Activated T-helper 1 cell treated with anti-CD3 and anti-CD28 coated beads, Interleukin-2, amount 50 U/mL, for 16 hours (primary cell): ENCODE measurements at regions not wholly inside any gene's neighbourhood (a gene's known extent, or its start where the extent isn't known, plus 50 kb on each side); places are given as distances from the start of the nearest gene placed in this dataset.
"Not testable (repeated sequence)": the region's sequence is repeated elsewhere in the genome, so short reads cannot be mapped to it uniquely, and the experiment has no call there.

Source experiments
- DNase-seq, 2 donors: peaks; one replicate each; pipeline ENCODE4 v3.0.0-alpha.2; 2020; ENCODE audit warnings: low read depth in 1 of 2, low spot score in 1 of 2

- DNase-seq: no peak
Measured at GRCh38 chr7:69467826-69468225, 130.4 kb upstream of the AUTS2 start.

GRCh38 chr7:69476416-69476815, 121.9 kb upstream of the AUTS2 start:
- DNase-seq: no peak

GRCh38 chr7:69482676-69483075, 115.6 kb upstream of the AUTS2 start:
- DNase-seq: no peak

GRCh38 chr7:69489533-69489932, 108.7 kb upstream of the AUTS2 start:
- DNase-seq: no peak

- no peak for DNase-seq
Measured at GRCh38 chr7:69498671-69499070, 99.6 kb upstream of the AUTS2 start.

- no peak for DNase-seq
Measured at GRCh38 chr7:69502358-69502757, 95.9 kb upstream of the AUTS2 start.

GRCh38 chr7:69504733-69505420, 93.4 kb upstream of the AUTS2 start:
- DNase-seq: no peak

GRCh38 chr7:69508736-69509135, 89.5 kb upstream of the AUTS2 start:
- no peak for DNase-seq

GRCh38 chr7:69510114-69510513, 88.2 kb upstream of the AUTS2 start:
- no peak for DNase-seq

- no peak for DNase-seq
Measured at GRCh38 chr7:69515495-69516212, 82.6 kb upstream of the AUTS2 start.

- no peak for DNase-seq
Measured at GRCh38 chr7:69516238-69516820, 81.9 kb upstream of the AUTS2 start.

GRCh38 chr7:69517985-69518704, 80.1 kb upstream of the AUTS2 start:
- no peak for DNase-seq

- no peak for DNase-seq
Measured at GRCh38 chr7:69518705-69519077, 79.6 kb upstream of the AUTS2 start.

GRCh38 chr7:69526570-69526969, 71.7 kb upstream of the AUTS2 start:
- DNase-seq: no peak

GRCh38 chr7:69527706-69528105, 70.6 kb upstream of the AUTS2 start:
- DNase-seq: no peak

GRCh38 chr7:69531050-69531449, 67.2 kb upstream of the AUTS2 start:
- no peak for DNase-seq

- no peak for DNase-seq
Measured at GRCh38 chr7:69534461-69535041, 63.7 kb upstream of the AUTS2 start.

GRCh38 chr7:69537691-69538090, 60.6 kb upstream of the AUTS2 start:
- DNase-seq: no peak

- DNase-seq: no peak
Measured at GRCh38 chr7:69539531-69539930, 58.7 kb upstream of the AUTS2 start.

GRCh38 chr7:69540287-69540686, 58.0 kb upstream of the AUTS2 start:
- DNase-seq: no peak

- not testable (repeated sequence) for DNase-seq
Measured at GRCh38 chr7:69541779-69542432, 56.4 kb upstream of the AUTS2 start.
